CD4-positive, alpha-beta T cell treated with Interleukin-1 beta for 1 hour (primary cell): ENCODE measurements at regions not wholly inside any gene's neighbourhood (a gene's known extent, or its start where the extent isn't known, plus 50 kb on each side); places are given as distances from the start of the nearest gene placed in this dataset.

Experiments used
- DNase-seq, 2 donors: peaks; one replicate each; pipeline ENCODE4 v3.0.0-alpha.2; 2020 to 2022

- no peak for DNase-seq
Measured at GRCh38 chr14:61191733-61192132, 89.4 kb downstream of the TMEM30B start.

DNA sequence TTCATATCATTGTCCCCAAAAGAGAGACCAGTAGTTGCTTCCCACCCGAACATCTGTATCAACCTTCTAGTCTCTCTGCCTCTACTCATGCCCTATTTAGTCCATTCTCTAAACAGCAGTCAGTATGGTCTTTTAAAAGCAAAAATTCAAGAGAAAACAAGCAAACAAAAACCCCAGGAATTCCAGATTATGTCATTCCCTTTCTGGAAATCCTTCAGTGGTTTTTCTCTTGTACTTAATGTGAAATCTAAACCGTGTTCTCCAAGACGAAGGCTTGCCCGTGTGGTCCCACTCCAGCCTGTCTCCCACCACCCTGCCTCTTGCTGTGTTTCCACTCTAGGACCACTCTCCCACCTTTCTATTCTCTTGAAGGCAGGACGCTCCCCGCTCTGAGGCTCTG is 90.8 kb downstream of the TMEM30B start:
- DNase-seq: no peak

DNA sequence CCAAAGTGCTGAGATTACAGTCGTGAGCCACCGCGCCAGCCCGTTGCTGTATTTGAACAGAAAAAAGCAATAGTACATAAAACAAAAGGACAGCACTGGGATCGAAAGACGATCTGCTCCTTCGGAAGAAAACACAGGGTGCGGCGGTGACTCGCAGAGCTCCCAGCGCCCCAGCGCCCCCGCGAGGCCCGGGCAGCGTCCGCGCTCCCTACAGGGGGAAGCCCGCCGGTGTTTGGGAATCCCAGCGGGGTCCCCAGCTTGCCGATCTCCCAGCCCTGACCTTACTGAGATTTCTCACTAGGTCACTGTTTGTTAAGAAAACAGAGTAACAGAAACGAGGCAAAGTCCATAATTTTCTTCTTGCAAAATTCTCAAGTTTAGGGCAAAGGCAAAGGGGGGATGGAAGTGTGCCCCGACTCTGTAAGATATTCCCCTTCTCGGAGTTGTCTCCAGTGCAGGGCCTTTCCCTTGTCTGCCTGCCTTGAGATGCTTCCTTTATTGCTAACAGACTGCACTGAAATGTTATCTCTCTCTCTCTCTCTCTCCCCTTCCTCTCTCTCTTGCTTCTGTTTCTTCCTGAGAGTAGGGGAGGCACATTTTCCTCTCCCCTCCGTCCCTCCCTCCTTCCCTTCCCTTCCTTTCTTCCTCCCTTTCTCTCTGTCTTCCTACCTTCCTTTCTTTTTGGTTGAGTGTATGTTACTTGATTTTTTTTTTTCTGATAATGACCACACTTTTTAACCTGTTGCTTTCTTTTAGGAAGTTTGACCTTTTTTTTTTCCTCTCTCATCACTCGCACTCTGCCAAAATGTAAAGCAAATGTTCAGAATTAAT is 91.9 kb downstream of the TMEM30B start:
- DNase-seq: peak in 1 of 2 donors; percentile 16

GRCh38 chr14:61188196-61188595 is 92.9 kb downstream of the TMEM30B start:
- DNase-seq: no peak

DNA sequence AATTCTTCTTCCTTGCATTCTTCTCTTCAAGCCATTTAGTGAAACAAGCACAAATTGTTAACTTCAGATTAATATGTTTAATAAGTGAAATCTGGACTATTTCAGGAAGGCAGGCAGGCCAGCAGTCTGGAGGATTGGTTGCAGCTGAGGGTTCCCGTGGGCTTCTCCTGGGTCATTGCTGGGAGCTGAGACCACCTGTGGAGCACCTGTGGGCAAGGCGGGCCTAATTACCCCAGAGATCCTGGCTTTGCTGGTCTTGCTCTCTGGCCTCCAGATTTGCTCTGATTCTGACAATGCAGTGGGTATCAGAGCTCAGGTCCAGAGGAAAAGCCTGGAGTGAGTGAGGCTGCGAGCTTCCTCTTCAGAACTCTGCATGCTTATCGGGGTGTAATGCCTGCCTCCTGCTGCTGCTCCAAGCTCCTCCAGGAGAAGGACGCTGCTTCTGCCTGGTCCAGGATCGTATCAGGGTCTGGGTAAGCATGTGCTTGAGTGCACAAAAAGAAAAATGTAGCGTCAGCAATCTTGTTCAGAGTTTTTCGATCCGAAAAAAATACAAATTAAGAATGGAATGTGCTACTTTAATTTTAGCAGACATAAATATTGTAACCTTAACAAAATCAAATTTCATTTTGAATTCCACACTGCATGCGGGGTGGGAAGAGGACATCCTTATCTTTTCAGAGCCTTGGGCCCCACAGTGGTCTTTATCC is 93.8 kb downstream of the TMEM30B start:
- DNase-seq: no peak

DNA sequence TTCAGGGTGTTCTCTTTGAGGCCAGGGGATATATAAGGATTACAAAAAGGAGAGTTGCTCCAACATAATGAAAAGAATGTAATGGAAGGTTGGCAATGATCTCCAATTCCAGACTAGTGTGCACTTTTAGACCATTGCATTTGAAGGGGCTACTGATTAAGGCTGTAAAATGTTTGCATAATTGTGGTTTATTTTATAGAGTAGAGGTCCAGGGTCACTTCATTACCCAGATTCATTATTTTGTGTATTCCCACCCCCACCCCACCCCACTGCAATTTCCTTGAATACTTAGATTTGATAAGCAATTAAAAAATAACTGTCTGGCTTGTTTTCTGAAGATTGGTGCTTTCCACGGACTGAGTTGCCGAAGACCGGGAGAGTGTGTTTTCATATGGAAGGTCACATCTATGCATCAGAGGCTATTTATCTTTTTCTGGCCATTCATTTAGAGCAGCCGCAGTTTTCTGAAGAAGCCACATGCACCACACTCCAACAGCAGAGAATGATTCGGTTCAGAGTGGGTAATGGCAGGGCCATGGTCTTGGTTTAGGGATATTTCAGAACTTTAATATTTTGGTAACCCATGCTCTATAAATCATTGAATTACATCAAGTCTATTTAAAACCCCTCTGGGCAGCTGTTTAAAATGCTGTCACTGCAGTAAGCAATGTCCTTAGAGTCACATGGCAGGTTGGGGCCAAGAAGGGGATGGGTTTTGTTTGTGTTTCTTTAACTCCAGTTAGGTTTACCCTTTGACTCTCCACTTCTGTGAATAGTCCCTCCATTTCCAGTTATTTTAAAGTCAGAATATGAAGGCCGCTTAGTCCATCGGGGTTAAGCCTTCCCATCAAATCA is 94.6 kb downstream of the TMEM30B start:
- DNase-seq: no peak

GRCh38 chr14:61185534-61185933 is 95.6 kb downstream of the TMEM30B start:
- no peak for DNase-seq

DNA sequence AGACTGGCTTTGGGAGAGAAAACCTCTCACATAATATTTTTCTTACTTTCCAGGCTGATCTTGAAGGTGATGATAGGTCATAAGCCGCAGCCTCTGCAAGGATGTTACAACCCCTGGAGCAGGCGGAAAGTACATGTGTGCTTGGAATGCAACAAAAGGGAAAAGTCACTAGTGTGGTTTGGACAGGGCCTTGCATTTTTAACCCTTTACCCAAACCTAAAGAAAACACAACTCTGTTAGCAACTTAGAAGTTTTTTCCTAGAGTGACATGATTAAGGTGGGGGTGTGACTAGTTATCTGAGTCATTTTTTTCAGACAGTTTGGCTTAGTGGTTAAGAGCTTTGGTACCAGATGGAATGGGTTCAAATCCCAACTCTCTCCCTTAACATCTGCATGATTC is 97.0 kb downstream of the TMEM30B start:
- no peak for DNase-seq

DNA sequence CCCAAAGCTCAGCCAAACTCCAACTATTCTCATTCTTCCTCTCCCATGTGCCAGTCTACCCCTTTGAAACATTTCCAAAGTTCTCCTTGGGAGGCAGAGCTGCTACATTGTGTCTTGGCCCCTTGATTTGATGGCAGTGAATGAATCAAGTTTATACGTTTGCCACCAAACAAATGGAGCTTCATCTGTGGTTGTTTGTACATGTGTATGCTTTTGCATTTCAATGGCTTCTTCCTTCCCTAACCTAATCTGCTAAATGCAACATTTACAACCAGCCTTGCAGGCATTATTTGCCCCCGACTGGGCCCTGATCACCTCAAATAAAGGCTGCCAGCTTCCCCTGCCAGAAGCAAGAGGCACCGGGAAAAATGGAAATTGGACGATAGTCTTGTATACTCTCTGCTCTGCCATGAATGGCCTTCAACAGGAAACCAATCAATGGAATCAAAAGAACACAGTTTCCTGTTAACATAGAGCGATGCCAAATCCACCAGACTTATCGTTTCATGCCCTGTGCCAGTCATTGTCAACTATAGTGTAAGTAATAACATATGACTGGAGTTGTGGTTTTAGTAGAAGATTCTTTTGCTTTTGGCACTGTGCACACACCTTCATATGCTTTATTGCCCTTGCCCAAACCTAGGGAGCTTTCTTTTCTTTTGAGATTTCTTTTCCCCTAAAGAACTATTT is 97.8 kb downstream of the TMEM30B start:
- DNase-seq: no peak

GRCh38 chr14:61179796-61180398 is 101.2 kb downstream of the TMEM30B start:
- no peak for DNase-seq

DNA sequence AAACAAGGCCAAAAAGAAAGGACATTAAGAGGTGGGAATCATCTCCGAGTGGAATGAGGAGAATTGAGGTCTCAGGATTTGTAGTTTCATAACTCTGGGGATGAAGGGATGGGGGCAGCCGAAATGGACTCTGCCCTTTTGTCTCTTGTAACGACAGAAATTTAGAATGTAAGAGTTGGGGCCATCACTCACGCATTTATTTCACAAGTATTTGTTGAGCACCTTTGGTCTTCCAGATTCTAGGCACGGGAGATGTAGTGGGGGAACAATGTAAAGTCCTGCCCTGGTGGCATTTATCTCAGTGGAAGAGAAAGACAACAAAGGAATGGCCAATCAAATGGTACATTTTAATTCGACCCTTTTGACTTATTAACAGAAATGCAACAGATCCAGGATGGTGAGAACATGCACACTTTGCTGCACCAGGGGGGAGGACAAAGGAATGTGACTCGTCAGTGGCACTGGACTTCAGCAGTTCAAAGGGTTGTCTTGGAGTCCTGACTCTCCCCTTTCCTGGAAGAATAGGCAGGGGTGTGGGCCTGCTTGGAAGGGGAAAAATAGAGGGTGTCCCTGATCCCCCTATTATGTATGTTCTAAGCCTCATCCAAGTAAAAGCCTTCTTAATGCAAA is 102.0 kb downstream of the TMEM30B start:
- DNase-seq: no peak

- no peak for DNase-seq
Measured at GRCh38 chr14:61178226-61179060, 102.7 kb downstream of the TMEM30B start.

GRCh38 chr14:61177279-61178225 is 103.6 kb downstream of the TMEM30B start:
- no peak for DNase-seq

DNA sequence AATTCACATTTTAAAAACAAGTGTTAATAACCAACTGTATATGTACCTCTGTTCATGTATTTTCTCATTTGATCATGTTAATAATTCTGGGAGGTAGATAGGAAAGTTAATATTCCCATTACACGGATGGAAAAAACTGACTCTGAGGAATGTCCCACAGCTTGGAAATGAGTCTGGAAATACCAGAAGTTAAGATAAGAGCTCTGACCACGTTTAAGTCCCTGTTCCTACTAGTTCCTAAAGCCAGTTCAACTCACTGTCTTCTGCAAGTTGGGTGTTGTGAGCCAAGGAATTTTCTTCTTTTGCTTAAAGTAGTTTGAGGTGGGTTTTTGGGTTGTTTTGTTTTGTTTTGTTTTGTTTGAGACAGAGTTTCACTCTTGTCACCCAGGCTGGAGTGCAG is 104.5 kb downstream of the TMEM30B start:
- no peak for DNase-seq

DNA sequence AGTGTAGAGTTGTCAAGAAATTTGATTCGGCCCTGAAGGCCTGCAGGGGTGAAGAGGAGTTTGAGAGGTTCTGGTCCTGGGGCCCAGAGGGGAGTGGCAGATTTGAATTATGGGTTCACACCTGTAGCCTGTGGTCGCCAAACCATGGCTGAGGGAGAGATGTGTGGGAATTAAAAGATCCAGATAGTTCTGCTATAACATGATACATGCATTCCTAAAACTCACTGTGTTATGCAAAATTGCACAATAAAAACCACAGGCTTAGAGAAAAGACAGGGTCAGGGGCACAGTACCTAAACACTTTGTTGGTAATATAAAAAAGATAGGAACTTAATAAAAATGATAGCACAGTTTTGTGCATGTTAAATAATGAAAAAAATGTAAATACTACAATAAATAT is 106.2 kb downstream of the TMEM30B start:
- no peak for DNase-seq

- no peak for DNase-seq
Measured at GRCh38 chr14:61174441-61174891, 106.7 kb downstream of the TMEM30B start.

GRCh38 chr14:61171727-61172126 is 109.4 kb downstream of the TMEM30B start:
- no peak for DNase-seq

- DNase-seq: no peak
Measured at GRCh38 chr14:61168141-61168540, 113.0 kb downstream of the TMEM30B start.

DNA sequence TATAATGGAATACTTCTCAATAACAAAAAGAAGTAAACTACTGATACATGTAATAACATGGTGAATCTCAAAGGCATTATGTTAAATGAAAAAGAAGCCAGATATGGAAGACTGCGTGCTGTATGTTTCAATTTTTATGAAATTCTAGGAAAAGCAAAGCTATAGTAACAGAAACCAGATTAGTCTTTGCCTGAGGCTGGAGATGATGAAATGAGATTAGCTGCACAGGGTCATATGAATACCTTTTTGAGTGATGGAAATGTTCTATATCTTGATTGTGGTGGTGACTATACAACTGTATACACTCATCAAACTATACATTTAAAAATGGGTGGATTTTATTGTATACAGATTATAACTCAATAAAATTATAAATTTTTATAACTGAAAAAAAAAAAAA is 113.5 kb downstream of the TMEM30B start:
- no peak for DNase-seq

DNA sequence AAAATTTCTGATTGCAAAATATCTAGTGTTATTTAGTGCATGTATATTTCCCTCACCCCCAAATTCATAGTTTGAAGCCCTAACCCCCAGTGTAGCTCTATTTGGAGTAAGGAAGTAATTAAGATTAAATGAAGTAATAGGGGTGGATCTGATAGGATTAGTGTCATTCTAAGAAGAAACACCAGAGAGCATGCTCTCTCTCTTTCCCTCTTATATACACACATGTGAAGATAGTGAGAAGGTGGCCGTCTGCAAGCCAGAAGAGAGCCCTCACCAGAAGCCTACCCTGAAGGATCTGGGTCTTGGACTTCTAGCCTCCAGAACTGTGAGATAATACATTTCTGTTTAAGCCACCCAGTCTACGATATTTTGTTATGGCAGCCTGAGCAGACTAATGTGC is 120.3 kb downstream of the TMEM30B start:
- no peak for DNase-seq
